Coronary artery (tissue), 2 donors: ENCODE measurements at regions not wholly inside any gene's neighbourhood (a gene's known extent, or its start where the extent isn't known, plus 50 kb on each side); places are given as distances from the start of the nearest gene placed in this dataset.

Experiments used
- DNase-seq: peaks from one replicate; pipeline ENCODE4 v3.0.0-alpha.2; 2017; ENCODE audit warnings: low spot score
- H3K27ac ChIP-seq, 2 donors: fragments of 200-600 bp; sonication (generic); one replicate each; pipeline ENCODE4 v1.5.1; 2016 to 2019
- H3K4me3 ChIP-seq: fragments of 200-600 bp; sonication (generic); 2 replicates; pipeline ENCODE4 v1.5.1; 2016; ENCODE audit warnings: mild to moderate bottlenecking, moderate library complexity
- TF ChIP-seq, protein P1 (sequence below): fragments of 200-600 bp; sonication (generic); IDR thresholded peaks from one replicate; pipeline ENCODE4 v1.5.1; 2019; ENCODE audit warnings: antibody characterized with exemption

DNA sequence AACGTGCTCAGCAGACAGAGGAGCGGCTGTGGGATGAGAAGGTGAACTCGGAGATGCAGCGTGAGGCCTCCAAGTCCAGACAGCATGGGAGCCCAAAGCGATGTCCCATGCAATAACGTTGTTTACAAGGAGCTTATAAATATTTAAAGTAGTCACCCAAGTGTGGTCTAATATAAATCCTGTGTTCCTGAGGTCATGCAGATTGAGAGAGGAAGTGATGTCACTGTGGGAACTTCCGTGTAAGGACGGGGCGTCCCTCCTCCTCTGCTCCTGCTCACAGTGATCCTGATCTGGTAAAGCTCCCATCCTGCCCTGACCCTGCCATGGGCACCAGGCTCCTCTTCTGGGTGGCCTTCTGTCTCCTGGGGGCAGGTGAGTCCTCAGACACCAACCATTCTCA is 94.7 kb upstream of the PRSS58 start:
- Histone ChIP-seq H3K4me3 (no peak overlapping the region), H3K27ac (no peak overlapping the region)
- DNase-seq, result no peak
- TF ChIP-seq, protein P1, sequence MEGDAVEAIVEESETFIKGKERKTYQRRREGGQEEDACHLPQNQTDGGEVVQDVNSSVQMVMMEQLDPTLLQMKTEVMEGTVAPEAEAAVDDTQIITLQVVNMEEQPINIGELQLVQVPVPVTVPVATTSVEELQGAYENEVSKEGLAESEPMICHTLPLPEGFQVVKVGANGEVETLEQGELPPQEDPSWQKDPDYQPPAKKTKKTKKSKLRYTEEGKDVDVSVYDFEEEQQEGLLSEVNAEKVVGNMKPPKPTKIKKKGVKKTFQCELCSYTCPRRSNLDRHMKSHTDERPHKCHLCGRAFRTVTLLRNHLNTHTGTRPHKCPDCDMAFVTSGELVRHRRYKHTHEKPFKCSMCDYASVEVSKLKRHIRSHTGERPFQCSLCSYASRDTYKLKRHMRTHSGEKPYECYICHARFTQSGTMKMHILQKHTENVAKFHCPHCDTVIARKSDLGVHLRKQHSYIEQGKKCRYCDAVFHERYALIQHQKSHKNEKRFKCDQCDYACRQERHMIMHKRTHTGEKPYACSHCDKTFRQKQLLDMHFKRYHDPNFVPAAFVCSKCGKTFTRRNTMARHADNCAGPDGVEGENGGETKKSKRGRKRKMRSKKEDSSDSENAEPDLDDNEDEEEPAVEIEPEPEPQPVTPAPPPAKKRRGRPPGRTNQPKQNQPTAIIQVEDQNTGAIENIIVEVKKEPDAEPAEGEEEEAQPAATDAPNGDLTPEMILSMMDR, result no peak

DNA sequence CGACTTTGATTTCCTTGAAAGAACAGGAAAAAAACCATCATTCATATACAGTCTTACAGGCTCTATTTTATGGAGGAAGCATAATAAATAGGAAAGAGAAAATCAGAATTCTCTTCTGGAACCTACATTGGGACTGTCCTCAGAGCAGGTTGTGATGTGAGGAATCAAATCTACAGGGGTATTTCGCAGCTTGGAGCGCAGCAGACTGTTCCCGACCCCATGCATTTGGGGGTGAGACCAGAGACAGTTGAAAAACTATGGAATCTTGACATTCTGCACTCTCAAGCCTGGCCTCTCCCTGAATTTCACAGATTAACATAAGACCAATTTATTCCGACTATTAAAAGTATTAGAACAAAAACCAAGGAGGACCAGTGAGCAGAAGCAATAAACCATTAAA is 93.3 kb upstream of the PRSS58 start:
- Histone ChIP-seq H3K4me3 (no peak overlapping the region), H3K27ac (no peak overlapping the region)
- TF ChIP-seq, protein P1, result no peak
- DNase-seq, result no peak

DNA sequence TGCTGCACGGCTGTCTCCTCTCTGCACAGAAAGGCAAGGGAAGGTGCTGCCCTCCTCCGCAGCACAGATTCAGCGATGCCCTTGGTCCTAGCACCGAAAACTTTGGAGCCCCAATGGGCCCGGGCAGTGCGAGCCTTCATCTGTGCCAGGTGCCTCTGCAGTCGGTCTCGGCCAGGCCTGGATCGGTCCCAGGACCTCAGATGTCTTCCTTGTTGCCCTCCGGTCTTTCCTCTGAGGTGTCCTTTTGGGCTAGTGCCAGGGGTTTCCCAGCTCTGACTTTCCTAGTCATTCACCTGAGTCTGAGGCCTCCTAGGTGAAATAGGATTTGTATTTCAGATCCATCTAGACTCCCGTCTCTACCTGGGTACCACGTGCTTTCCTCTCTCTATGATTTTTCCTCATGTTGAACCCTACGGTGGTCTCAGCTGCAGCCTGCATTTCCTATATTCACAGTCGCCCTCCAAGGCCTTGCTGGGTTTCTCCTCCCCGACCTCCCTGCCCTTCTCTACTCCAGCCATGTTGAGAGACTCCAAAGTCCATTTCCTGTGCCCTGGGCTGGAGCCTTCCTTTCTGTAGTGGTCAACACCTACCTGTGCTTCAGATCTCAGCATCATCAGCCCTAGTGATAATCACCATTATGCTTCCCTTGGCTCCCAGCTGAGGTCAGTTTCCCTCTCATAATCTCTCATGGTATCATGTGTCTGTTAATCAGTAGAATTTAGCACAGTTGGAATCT is 92.0 kb upstream of the PRSS58 start:
- no peak for DNase-seq
- Histone ChIP-seq H3K4me3 (no peak overlapping the region), H3K27ac (no peak overlapping the region)
- TF ChIP-seq, protein P1, result no peak

DNA sequence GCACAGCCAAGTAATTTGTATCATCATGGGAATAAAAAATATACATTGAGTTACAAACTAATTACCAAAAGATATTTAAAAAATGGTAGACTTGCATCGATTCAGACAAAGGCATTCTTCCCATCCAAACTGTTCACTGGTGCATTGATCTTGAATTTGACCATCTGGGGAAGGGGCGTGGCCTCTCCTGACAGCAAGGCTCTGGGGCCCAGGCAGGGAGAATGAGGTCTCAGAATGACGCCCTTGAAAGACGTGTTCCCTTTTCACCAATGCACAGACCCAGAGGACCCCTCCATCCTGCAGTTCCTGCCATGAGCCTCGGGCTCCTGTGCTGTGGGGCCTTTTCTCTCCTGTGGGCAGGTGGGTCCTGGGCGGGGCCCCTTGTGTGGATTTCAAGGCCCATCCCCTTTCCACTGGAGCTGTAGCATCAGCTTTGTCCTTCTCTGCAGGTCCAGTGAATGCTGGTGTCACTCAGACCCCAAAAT is 91.1 kb upstream of the PRSS58 start:
- Histone ChIP-seq H3K27ac (no peak overlapping the region), H3K4me3 (no peak overlapping the region)
- DNase-seq, result no peak
- TF ChIP-seq, protein P1, result no peak

DNA sequence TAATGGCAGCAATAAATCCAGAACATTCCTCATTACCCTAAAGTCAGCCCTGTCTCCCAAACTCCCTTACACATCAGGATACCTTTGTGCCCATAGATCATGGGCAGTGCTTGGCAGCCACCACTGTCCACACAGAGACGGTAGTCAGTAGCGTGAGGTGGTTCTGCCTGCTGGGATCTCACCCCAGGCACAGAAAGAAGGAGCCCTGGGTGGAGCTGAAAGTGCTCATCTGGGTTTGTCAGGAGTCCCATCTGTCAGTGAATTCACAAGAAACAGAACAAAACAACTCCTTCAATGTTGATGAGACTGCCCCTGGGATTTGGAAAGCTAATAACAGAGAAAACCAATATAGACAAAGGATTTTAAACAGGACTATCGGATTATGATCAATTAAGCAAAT is 90.2 kb upstream of the PRSS58 start:
- no peak for DNase-seq
- TF ChIP-seq, protein P1, result no peak
- Histone ChIP-seq H3K4me3 (no peak overlapping the region), H3K27ac (no peak overlapping the region)

DNA sequence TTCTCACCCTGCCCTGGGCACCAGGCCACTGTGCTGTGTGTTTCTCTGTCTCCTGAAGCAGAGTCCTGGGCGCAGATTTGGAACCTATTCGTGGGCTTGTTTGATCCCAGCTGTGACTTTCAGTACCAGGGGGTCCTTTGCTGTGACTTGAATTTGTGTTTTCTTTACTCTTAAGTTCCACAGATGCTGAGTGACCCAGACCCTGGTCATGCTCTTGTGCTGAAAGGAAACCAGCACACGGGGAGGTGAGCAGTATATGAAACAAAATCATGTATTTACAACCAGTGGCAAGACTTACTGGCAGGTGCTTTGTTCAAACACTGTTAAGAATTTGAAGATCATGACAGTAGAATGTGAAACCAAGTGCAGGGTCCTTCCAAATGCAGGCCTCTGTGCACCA is 89.2 kb upstream of the PRSS58 start:
- Histone ChIP-seq H3K27ac (no peak overlapping the region), H3K4me3 (no peak overlapping the region)
- TF ChIP-seq, protein P1, result no peak
- DNase-seq, result no peak

DNA sequence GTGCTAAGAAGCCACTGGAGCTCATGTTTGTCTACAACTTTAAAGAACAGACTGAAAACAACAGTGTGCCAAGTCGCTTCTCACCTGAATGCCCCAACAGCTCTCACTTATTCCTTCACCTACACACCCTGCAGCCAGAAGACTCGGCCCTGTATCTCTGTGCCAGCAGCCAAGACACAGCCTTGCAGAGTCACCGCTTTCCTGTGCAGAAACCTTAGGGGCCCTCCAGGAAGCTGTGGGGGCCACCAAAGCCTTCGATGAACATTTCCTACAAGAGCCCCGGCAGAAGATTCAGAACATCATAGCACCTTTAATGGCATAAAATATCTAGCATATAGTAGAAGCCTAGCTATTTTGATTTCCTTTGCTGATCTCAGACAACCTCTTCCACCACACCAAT is 88.0 kb upstream of the PRSS58 start:
- no peak for DNase-seq
- TF ChIP-seq, protein P1, result no peak
- Histone ChIP-seq H3K4me3 (no peak overlapping the region), H3K27ac (no peak overlapping the region)
